SU-DHL-6 (cell line): ENCODE measurements at regions not wholly inside any gene's neighbourhood (a gene's known extent, or its start where the extent isn't known, plus 50 kb on each side); places are given as distances from the start of the nearest gene placed in this dataset.

ENCODE experiments used
- H2AFZ ChIP-seq: fragments of 200-600 bp; sonication (generic); 2 replicates; pipeline ENCODE4 v1.6.1; 2014; ENCODE audit warnings: low read depth, mild to moderate bottlenecking, moderate library complexity, mixed read lengths, antibody characterized with exemption, low read length; ENCODE audit not compliant: severe bottlenecking
- H3F3A ChIP-seq: fragments of 200-600 bp; shearing (Covaris generic); 2 replicates; pipeline ENCODE4 v1.6.0; 2016; ENCODE audit warnings: antibody characterized with exemption, mild to moderate bottlenecking; ENCODE audit not compliant: insufficient read depth
- H3K27ac ChIP-seq: fragments of 200-600 bp; sonication (generic); 2 replicates; pipeline ENCODE4 v1.5.1; 2016; ENCODE audit warnings: low read depth, mild to moderate bottlenecking, low read length, moderate library complexity, mixed read lengths
- H3K27me3 ChIP-seq: fragments of 200-600 bp; sonication (generic), shearing (Covaris generic); 2 replicates; pipeline ENCODE4 v1.6.0; 2014; ENCODE audit warnings: mild to moderate bottlenecking, low read length
- H3K36me3 ChIP-seq: fragments of 200-600 bp; sonication (generic); 2 replicates; pipeline ENCODE4 v1.6.1; 2014; ENCODE audit warnings: mild to moderate bottlenecking, low read length, mixed read lengths
- H3K4me2 ChIP-seq: fragments of 300-600, 200-600 bp; shearing (Covaris generic), sonication (generic); 2 replicates; pipeline ENCODE4 v1.6.0; 2014; ENCODE audit warnings: low read length, low read depth, mild to moderate bottlenecking; ENCODE audit not compliant: poor library complexity, severe bottlenecking
- H3K4me3 ChIP-seq: fragments of 200-600 bp; sonication (generic); 2 replicates; pipeline ENCODE4 v1.5.1; 2014; ENCODE audit warnings: antibody characterized with exemption, low read length, mild to moderate bottlenecking, mixed read lengths; ENCODE audit not compliant: insufficient read depth, poor library complexity, severe bottlenecking
- H3K79me2 ChIP-seq: fragments of 200-600 bp; sonication (generic); 2 replicates; pipeline ENCODE4 v1.6.1; 2014; ENCODE audit warnings: mild to moderate bottlenecking, low read length, moderate library complexity; ENCODE audit not compliant: insufficient read depth
- H3K9ac ChIP-seq: fragments of 200-600 bp; sonication (generic); 2 replicates; pipeline ENCODE4 v1.7.0; 2014; ENCODE audit warnings: mild to moderate bottlenecking, low read length
- H3K9me2 ChIP-seq: fragments of 200-600 bp; sonication (generic); replicated peaks from 2 replicates; pipeline ENCODE4 v1.6.1; 2014; ENCODE audit warnings: low read length; ENCODE audit not compliant: insufficient read depth
- H3K9me3 ChIP-seq: fragments of 200-600 bp; sonication (generic); 2 replicates; pipeline ENCODE4 v1.6.1; 2014; ENCODE audit warnings: low read length, mixed read lengths; ENCODE audit not compliant: insufficient read depth
- H4K20me1 ChIP-seq: fragments of 200-600 bp; sonication (generic); 2 replicates; pipeline ENCODE4 v1.6.1; 2014; ENCODE audit warnings: low read depth, mild to moderate bottlenecking, antibody characterized with exemption, low read length, moderate library complexity, mixed read lengths
- CTCF ChIP-seq: fragments of 200-600 bp; sonication (generic); IDR thresholded peaks from one replicate; pipeline ENCODE4 v1.5.1; 2017; ENCODE audit warnings: antibody characterized with exemption, mild to moderate bottlenecking, low read length, moderate library complexity; ENCODE audit not compliant: insufficient read depth, poor library complexity, severe bottlenecking
- EZH2phosphoT487 ChIP-seq: fragments of 200-600 bp; sonication (generic), shearing (Covaris generic); conservative IDR thresholded peaks from 2 replicates; pipeline ENCODE4 v1.6.1; 2018; ENCODE audit warnings: mild to moderate bottlenecking, antibody characterized with exemption, low read length, moderate library complexity, mixed read lengths

- H3K36me3 ChIP-seq: no peaks in the 10 kb centered on the region
- TF ChIP-seq CTCF (no peak), EZH2phosphoT487 (no peak)
- H2AFZ ChIP-seq: no peak overlapping the region
- H3K4me3 ChIP-seq: no peak overlapping the region
- no peak overlapping the region for H3K4me2 ChIP-seq
- H3K79me2 ChIP-seq: no peaks in the 10 kb centered on the region
- no peaks in the 10 kb centered on the region for H3K9me2 ChIP-seq
- H3K27me3 ChIP-seq: no peaks in the 10 kb centered on the region
- H3K27ac ChIP-seq: no peak overlapping the region
- no peaks in the 10 kb centered on the region for H3F3A ChIP-seq
- H3K9ac ChIP-seq: no peak overlapping the region
- no peaks in the 10 kb centered on the region for H4K20me1 ChIP-seq
- H3K9me3 ChIP-seq: no peaks in the 10 kb centered on the region
Observed at GRCh38 chr11:119483881-119484371, 61.0 kb upstream of the THY1 start.

- H3K4me3 ChIP-seq: no peak overlapping the region
- H3K27ac ChIP-seq: no peak overlapping the region
- TF ChIP-seq EZH2phosphoT487 (no peak), CTCF (no peak)
- H2AFZ ChIP-seq: no peak overlapping the region
- no peaks in the 10 kb centered on the region for H4K20me1 ChIP-seq
- H3K27me3 ChIP-seq: no peaks in the 10 kb centered on the region
- H3K9me2 ChIP-seq: no peaks in the 10 kb centered on the region
- no peak overlapping the region for H3K4me2 ChIP-seq
- no peaks in the 10 kb centered on the region for H3K79me2 ChIP-seq
- H3F3A ChIP-seq: no peaks in the 10 kb centered on the region
- no peaks in the 10 kb centered on the region for H3K36me3 ChIP-seq
- no peaks in the 10 kb centered on the region for H3K9me3 ChIP-seq
- no peak overlapping the region for H3K9ac ChIP-seq
Observed at GRCh38 chr11:119483341-119483880, 60.4 kb upstream of the THY1 start.

DNA sequence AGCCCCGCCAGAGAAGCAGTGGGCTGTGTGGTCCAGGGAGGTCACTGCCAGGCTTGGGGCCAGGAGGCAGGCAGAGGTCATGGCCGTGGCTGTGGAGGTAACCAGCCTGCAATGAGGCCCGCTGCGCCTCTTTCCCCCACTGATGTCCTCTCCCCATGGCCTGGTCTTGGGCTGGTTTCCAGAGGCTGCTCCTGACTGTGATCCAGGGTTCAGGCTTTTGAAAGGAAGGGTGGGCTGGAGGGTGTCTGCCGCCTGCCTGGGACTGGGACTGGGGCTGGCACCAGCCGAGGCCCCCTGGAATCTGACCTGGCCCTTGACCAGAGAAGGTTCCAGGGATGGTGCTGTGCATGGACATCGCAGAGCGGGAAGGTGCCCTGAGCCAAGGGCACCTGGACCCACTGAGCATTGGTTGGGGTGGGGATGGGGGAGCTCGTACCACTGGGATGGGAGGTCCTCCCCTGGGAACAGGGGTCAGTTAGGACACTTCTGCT, 59.6 kb upstream of the THY1 start:
- Histone ChIP-seq H3K9ac (no peak overlapping the region), H3K27me3 (no peaks in the 10 kb centered on the region), H4K20me1 (no peaks in the 10 kb centered on the region), H2AFZ (no peak overlapping the region), H3K9me2 (no peaks in the 10 kb centered on the region), H3K4me2 (no peak overlapping the region), H3F3A (no peaks in the 10 kb centered on the region), H3K36me3 (no peaks in the 10 kb centered on the region), H3K27ac (no peak overlapping the region), H3K4me3 (no peak overlapping the region), H3K9me3 (no peaks in the 10 kb centered on the region), H3K79me2 (no peaks in the 10 kb centered on the region)
- no peak for TF ChIP-seq CTCF
- TF ChIP-seq EZH2phosphoT487: no peak
